ENCODE measurements at regions not wholly inside any gene's neighbourhood (a gene's known extent, or its start where the extent isn't known, plus 50 kb on each side); places are given as distances from the start of the nearest gene placed in this dataset.

DNA sequence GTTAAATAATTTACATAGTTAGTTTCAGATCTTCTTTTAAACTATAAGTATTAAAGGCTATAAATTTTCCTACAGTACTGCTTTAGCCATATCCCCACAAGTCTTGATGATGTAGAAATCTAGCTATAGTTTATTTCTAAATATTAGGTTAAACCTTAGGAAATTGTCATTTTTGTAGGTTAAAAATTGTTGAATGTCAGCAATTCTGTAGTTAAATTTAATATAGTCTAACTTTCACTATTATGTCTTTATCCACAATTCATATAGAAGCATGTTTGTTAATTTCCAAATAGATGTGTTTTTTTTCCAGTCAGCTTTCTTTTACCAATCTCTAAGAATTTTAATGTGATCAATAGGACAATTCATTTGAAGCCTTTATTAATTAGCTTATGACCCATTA is 199.7 kb downstream of the ETAA1 start:
- no peaks in the 10 kb centered on the region for H3K4me1 ChIP-seq
- H3K4me3 ChIP-seq, result no peak overlapping the region
- ATAC-seq (no peak), DNase-seq (no peak)
- H3K27me3 ChIP-seq, result no peaks in the 10 kb centered on the region
- H3K9me3 ChIP-seq, result peaks cover 0 to 45% (median 12%) of the 10 kb centered on the region in 11 donors
- H3K27ac ChIP-seq, result no peak overlapping the region
- intact Hi-C loops (cut with DNase I), result no loop called here
- TF ChIP-seq, protein P1, sequence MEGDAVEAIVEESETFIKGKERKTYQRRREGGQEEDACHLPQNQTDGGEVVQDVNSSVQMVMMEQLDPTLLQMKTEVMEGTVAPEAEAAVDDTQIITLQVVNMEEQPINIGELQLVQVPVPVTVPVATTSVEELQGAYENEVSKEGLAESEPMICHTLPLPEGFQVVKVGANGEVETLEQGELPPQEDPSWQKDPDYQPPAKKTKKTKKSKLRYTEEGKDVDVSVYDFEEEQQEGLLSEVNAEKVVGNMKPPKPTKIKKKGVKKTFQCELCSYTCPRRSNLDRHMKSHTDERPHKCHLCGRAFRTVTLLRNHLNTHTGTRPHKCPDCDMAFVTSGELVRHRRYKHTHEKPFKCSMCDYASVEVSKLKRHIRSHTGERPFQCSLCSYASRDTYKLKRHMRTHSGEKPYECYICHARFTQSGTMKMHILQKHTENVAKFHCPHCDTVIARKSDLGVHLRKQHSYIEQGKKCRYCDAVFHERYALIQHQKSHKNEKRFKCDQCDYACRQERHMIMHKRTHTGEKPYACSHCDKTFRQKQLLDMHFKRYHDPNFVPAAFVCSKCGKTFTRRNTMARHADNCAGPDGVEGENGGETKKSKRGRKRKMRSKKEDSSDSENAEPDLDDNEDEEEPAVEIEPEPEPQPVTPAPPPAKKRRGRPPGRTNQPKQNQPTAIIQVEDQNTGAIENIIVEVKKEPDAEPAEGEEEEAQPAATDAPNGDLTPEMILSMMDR (IDR thresholded peaks at IDR 0.05), result no peak
- H3K36me3 ChIP-seq, result no peaks in the 10 kb centered on the region

DNA sequence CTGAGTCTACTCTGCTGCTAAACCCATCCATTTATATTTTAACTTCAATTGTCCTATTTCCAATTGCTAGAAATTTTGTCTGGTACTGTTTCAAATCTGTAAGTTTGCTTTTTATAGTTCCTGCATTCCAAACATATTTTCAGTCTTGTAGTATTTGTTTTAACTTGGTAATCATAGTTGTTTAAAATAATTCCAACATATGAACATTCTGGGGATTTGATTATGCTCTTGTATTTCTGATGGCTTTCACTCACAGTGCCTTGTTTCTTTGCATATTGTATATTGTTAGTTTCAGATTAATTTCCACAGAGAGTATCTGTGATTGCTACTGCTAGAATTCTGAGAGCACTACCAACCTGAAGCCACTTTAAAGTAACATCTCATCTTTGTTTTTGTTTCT is 202.4 kb downstream of the ETAA1 start:
- Histone ChIP-seq H3K36me3 (no peaks in the 10 kb centered on the region), H3K9me3 (peaks cover 0 to 27% (median 8%) of the 10 kb centered on the region in 11 donors), H3K27ac (no peak overlapping the region), H3K4me1 (no peaks in the 10 kb centered on the region), H3K4me3 (no peak overlapping the region), H3K27me3 (no peaks in the 10 kb centered on the region)
- TF ChIP-seq, protein P1 (IDR thresholded peaks at IDR 0.05), result no peak
- intact Hi-C loops (cut with DNase I), result no loop called here
- no peak for DNase-seq
- ATAC-seq, result no peak

DNA sequence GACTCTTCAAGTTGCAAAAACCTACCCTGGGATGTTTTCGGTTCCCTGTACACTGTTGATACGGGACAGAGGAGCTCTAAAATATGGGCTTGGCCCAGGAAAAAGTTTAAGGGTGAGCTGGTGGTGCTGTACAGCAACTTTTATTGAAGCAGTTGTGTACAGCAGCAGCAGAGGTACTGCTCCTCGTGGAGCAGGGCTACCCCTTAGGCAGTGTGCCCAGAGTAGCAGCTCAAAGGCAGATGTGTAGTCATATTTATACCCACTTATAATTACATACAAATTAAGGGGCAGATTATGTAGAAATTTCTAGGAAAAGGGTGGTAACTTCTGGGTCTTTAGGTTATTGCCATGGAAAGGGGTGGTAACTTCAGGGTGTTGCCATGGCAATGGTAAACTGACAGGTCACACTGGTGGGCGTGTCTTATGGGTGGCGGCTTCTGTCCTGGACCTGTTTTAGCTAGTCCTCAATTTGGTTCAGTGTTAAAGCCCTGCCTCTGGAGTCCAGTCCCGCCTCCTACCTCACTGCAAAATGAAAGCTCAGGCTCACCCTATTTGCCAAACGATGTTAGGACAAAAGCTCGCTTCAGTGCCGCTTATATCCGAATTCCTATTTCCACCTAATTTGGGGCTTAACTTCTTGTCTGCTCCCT is 203.2 kb downstream of the ETAA1 start:
- intact Hi-C loops (cut with DNase I), result no loop called here
- no peaks in the 10 kb centered on the region for H3K36me3 ChIP-seq
- H3K27ac ChIP-seq, result no peak overlapping the region
- H3K9me3 ChIP-seq, result peaks cover 0 to 19% (median 5%) of the 10 kb centered on the region in 11 donors
- no peaks in the 10 kb centered on the region for H3K27me3 ChIP-seq
- TF ChIP-seq, protein P1 (IDR thresholded peaks at IDR 0.05), result no peak
- WGBS, 2 donors, result 77 to 80% methylated on average over 10 of the region's 10 CpGs
- ATAC-seq (no peak), DNase-seq (no peak)
- no peaks in the 10 kb centered on the region for H3K4me1 ChIP-seq
- no peak overlapping the region for H3K4me3 ChIP-seq

DNA sequence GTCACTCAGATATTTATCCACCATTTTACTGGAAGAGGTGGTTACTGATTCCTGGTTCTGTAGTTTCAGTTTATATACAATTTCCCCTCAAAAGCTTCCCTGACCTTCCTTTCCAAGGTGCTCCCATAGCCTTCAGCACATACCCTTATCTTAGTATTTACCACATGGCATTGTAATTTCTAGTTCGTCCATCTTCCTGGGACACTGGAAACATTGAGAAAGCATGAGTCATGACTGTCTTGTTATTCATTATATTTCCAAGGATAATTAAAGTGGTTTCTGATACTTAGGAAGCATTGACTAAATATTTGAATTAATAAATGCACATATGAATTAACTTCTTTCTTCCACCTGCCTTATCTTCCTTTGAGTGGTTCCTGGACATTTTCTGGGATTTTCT is 203.8 kb downstream of the ETAA1 start:
- no peaks in the 10 kb centered on the region for H3K36me3 ChIP-seq
- H3K27ac ChIP-seq, result no peak overlapping the region
- TF ChIP-seq, protein P1 (IDR thresholded peaks at IDR 0.05), result no peak
- H3K4me3 ChIP-seq, result no peak overlapping the region
- no peaks in the 10 kb centered on the region for H3K27me3 ChIP-seq
- 43 to 51% methylated on average over 1 of the region's 1 CpG for WGBS, 2 donors
- intact Hi-C loops (cut with DNase I), result no loop called here
- H3K4me1 ChIP-seq, result no peaks in the 10 kb centered on the region
- H3K9me3 ChIP-seq, result peaks cover 0 to 14% (median under 1%) of the 10 kb centered on the region in 11 donors
- DNase-seq (no peak), ATAC-seq (no peak)

Data from heart right ventricle (tissue), 16 donors.